Endothelial cell of umbilical vein (primary cell): ENCODE measurements at regions not wholly inside any gene's neighbourhood (a gene's known extent, or its start where the extent isn't known, plus 50 kb on each side); places are given as distances from the start of the nearest gene placed in this dataset.
A peak's percentile ranks its signal among the peaks of the same experiment; 100 is the strongest.

Experiments used
- BruUV-seq: library from RNA; stranded (reverse); fragments of 400-500 nt; replicated peaks from 2 replicates; lab custom pipeline; 2021; lab: Mats Ljungman, UMichigan
- CTCF ChIA-PET: fragments of 300-600, 350-600 bp; sonication (Branson Sonifier 250); formaldehyde crosslinking; loops from one replicate; lab custom pipeline; 2021; ENCODE audit warnings: antibody characterized with exemption, inconsistent platforms; lab: Charles Lee
- POLR2A ChIA-PET: fragments of 300-600, 350-600 bp; sonication (Branson Sonifier 250); formaldehyde crosslinking; loops from one replicate; lab custom pipeline; 2021; ENCODE audit warnings: antibody characterized with exemption, inconsistent platforms; lab: Charles Lee
- DNase-seq: peaks from one replicate; pipeline ENCODE4 v3.0.0-alpha.2; 2011; ENCODE audit warnings: low read depth, low spot score
- FAIRE-seq: peaks from 2 replicates; lab custom pipeline; 2011; peaks lifted over from hg19 to GRCh38; lab: Jason Lieb, UNC
- H2AFZ ChIP-seq: 2 replicates; pipeline ENCODE4 v1.6.0; 2012; ENCODE audit warnings: low read depth, low read length, control low read depth, inconsistent platforms
- H3K27ac ChIP-seq: 2 replicates; pipeline ENCODE4 v1.5.1; 2011; ENCODE audit warnings: low read depth, mild to moderate bottlenecking, control low read depth, low read length, moderate library complexity; ENCODE audit not compliant: insufficient read depth
- H3K27me3 ChIP-seq, 2 experiments: 2 replicates each; pipeline versions ENCODE4 v1.6.0 to v1.6.1; 2011; ENCODE audit warnings: low read length in 2 of 2, mixed read lengths in 1 of 2; ENCODE audit not compliant: control insufficient read depth in 2 of 2, insufficient read depth in 2 of 2
- H3K36me3 ChIP-seq, 2 experiments: 2 replicates in 1 of 2; 3 replicates in 1 of 2; pipeline ENCODE4 v1.5.1; 2011; ENCODE audit warnings: low read length in 2 of 2, mild to moderate bottlenecking in 1 of 2, moderate library complexity in 1 of 2; ENCODE audit not compliant: control insufficient read depth in 2 of 2, insufficient read depth in 2 of 2; ENCODE audit errors: extremely low read depth in 1 of 2
- H3K4me1 ChIP-seq: 3 replicates; pipeline ENCODE4 v1.5.1; 2011; ENCODE audit warnings: mild to moderate bottlenecking, low read length; ENCODE audit not compliant: control insufficient read depth, insufficient read depth; ENCODE audit errors: extremely low read depth
- H3K4me2 ChIP-seq: 2 replicates; pipeline ENCODE4 v1.6.1; 2011; ENCODE audit warnings: low read length, control low read depth, mixed read lengths; ENCODE audit not compliant: insufficient read depth
- H3K4me3 ChIP-seq, 3 experiments: fragments of 200-600 bp in 1 of 3; sonication (generic), shearing (Covaris generic) in 1 of 3; replicated peaks in 1 of 3; 2 replicates each; pipeline ENCODE4 v1.5.1; 2011 to 2016; ENCODE audit warnings: control low read depth in 3 of 3, low read length in 3 of 3, mild to moderate bottlenecking in 2 of 3, inconsistent platforms in 1 of 3, low read depth in 1 of 3, moderate library complexity in 1 of 3; ENCODE audit not compliant: insufficient read depth in 1 of 3
- H3K79me2 ChIP-seq: 2 replicates; pipeline ENCODE4 v1.6.0; 2012; ENCODE audit warnings: low read length, inconsistent platforms; ENCODE audit not compliant: control insufficient read depth, insufficient read depth
- H3K9ac ChIP-seq: replicated peaks from 2 replicates; pipeline ENCODE3; 2011; ENCODE audit warnings: low read length, control low read depth; ENCODE audit not compliant: insufficient read depth; ENCODE audit errors: extremely low read depth
- H3K9me1 ChIP-seq: replicated peaks from 3 replicates; pipeline ENCODE4 v1.6.0; 2011; ENCODE audit warnings: mild to moderate bottlenecking, low read length; ENCODE audit not compliant: control insufficient read depth, insufficient read depth; ENCODE audit errors: extremely low read depth
- H3K9me3 ChIP-seq: replicated peaks from 2 replicates; pipeline ENCODE4 v1.5.1; 2012; ENCODE audit warnings: low read length, inconsistent platforms; ENCODE audit not compliant: control insufficient read depth, insufficient read depth
- H4K20me1 ChIP-seq: replicated peaks from 2 replicates; pipeline ENCODE3; 2011; ENCODE audit warnings: mild to moderate bottlenecking, low read length; ENCODE audit not compliant: control insufficient read depth, insufficient read depth; ENCODE audit errors: extremely low read depth
- CTCF ChIP-seq, 2 donors: IDR thresholded peaks; 1 replicate in 1 of 2; 2 replicates in 1 of 2; pipeline ENCODE4 v1.5.1; 2011; ENCODE audit warnings: low read length in 2 of 2, mild to moderate bottlenecking in 2 of 2, moderate library complexity in 2 of 2, control low read depth in 1 of 2, inconsistent platforms in 1 of 2, low read depth in 1 of 2; ENCODE audit not compliant: insufficient read depth in 1 of 2; ENCODE audit errors: extremely low read depth in 1 of 2
- EZH2 ChIP-seq: IDR thresholded peaks from 2 replicates; pipeline ENCODE4 v1.6.1; 2012; ENCODE audit warnings: borderline replicate concordance, low read depth, mild to moderate bottlenecking, moderate library complexity, low read length, inconsistent platforms; ENCODE audit not compliant: severe bottlenecking
- FOS ChIP-seq: IDR thresholded peaks from 2 replicates; pipeline ENCODE4 v1.6.1; 2011; ENCODE audit warnings: mild to moderate bottlenecking, low read length, moderate library complexity, borderline replicate concordance; ENCODE audit not compliant: insufficient read depth
- GATA2 ChIP-seq: IDR thresholded peaks from 2 replicates; pipeline ENCODE4 v1.7.0; 2011; ENCODE audit warnings: low read depth, mild to moderate bottlenecking, moderate library complexity, mixed read lengths, low read length; ENCODE audit not compliant: insufficient read length, insufficient read depth
- JUN ChIP-seq: IDR thresholded peaks from 2 replicates; pipeline ENCODE4 v1.6.1; 2011; ENCODE audit warnings: borderline replicate concordance, low read depth; ENCODE audit not compliant: insufficient read length, insufficient read depth
- MAX ChIP-seq: IDR thresholded peaks from 2 replicates; pipeline ENCODE4 v1.6.1; 2011; ENCODE audit not compliant: insufficient read depth, insufficient read length
- MYC ChIP-seq: IDR thresholded peaks from one replicate; pipeline ENCODE4 v1.6.1; 2011; ENCODE audit warnings: mild to moderate bottlenecking, low read depth, low read length
- POLR2A ChIP-seq: IDR thresholded peaks from 2 replicates; pipeline ENCODE4 v1.6.1; 2012; ENCODE audit warnings: low read depth, mild to moderate bottlenecking, control low read depth, low read length
- POLR2AphosphoS5 ChIP-seq: IDR thresholded peaks from 2 replicates; pipeline ENCODE4 v1.6.1; 2012; ENCODE audit warnings: low read depth, mild to moderate bottlenecking, control low read depth, low read length, moderate library complexity; ENCODE audit not compliant: insufficient read depth
- dilution Hi-C: fragments of 300-500 bp; cut with MboI; formaldehyde crosslinking; loops from one replicate; pipeline ENCODE4 v1.15.0; 2019; ENCODE audit warnings: low sequenced_read_pairs; ENCODE audit not compliant: extremely low pct_ligation_motif_present
- intact Hi-C: fragments of 100-400 bp; cut with micrococcal nuclease; formaldehyde crosslinking; loops from one replicate; pipeline ENCODE4 v1.10.0; 2022

- peak; percentile 41 for TF ChIP-seq JUN
- no peak for TF ChIP-seq POLR2A
- TF ChIP-seq CTCF (IDR thresholded peaks at IDR 0.05; ENCODE audit: extremely low read depth in 1 of 2, insufficient read depth in 1 of 2, low read depth in 1 of 2, low read length in 2 of 2): no peak
- no peak for TF ChIP-seq MAX
- TF ChIP-seq GATA2: no peak
- TF ChIP-seq FOS: peak; percentile 93
- TF ChIP-seq EZH2: no peak
- TF ChIP-seq POLR2AphosphoS5: no peak
- no peak for TF ChIP-seq MYC
- Histone ChIP-seq H3K9me3 (no peaks in the 10 kb centered on the region), H3K27me3 (no peaks in the 10 kb centered on the region), H3K4me1 (peaks cover 47% of the 10 kb centered on the region), H3K4me3 (no peak overlapping the region), H3K4me2 (no peak overlapping the region), H4K20me1 (no peaks in the 10 kb centered on the region), H2AFZ (no peak overlapping the region), H3K27ac (no peak overlapping the region), H3K9ac (no peak overlapping the region), H3K9me1 (no peaks in the 10 kb centered on the region), H3K36me3 (no peaks in the 10 kb centered on the region), H3K79me2 (no peaks in the 10 kb centered on the region)
- POLR2A ChIA-PET: no interaction called here
- BruUV-seq: no TSS peak
- CTCF ChIA-PET: interaction anchor here (1.6 to 2.1 kb wide), 2 partner anchors 33 to 39 kb away, joined by 4 to 7 read pairs; no protein-coding TSS in a partner anchor
- no peak for FAIRE-seq
- peak; percentile 50 for DNase-seq
- dilution Hi-C loops: no loop called here
- intact Hi-C loops: no loop called here
These were observed 149.5 kb upstream of the KRR1 start for GRCh38 chr12:75660805-75661404.
